Testis (tissue), 2 donors: ENCODE measurements at regions not wholly inside any gene's neighbourhood (a gene's known extent, or its start where the extent isn't known, plus 50 kb on each side); places are given as distances from the start of the nearest gene placed in this dataset.

Experiments
- DNase-seq: peaks from one replicate; pipeline ENCODE4 v3.0.0-alpha.2; 2019
- H3K27ac ChIP-seq, 2 donors: fragments of 200-600 bp; sonication (generic); one replicate each; pipeline ENCODE4 v1.5.1; 2019
- H3K27me3 ChIP-seq: fragments of 200-600 bp; sonication (generic); one replicate; pipeline ENCODE4 v1.5.1; 2019
- H3K36me3 ChIP-seq: fragments of 200-600 bp; sonication (generic); one replicate; pipeline ENCODE4 v1.5.1; 2017; ENCODE audit warnings: low read depth; ENCODE audit errors: missing control alignments
- H3K4me1 ChIP-seq: fragments of 200-600 bp; sonication (generic); one replicate; pipeline ENCODE4 v1.5.1; 2019
- H3K4me3 ChIP-seq, 2 donors: fragments of 200-600 bp; sonication (generic); one replicate each; pipeline ENCODE4 v1.5.1; 2017 to 2019
- H3K9me3 ChIP-seq: fragments of 200-600 bp; sonication (generic); one replicate; pipeline ENCODE4 v1.5.1; 2017
- CTCF ChIP-seq, 3 experiments: fragments of 450-650 bp in 2 of 3; fragments of 200-600 bp in 1 of 3; sonication (generic) in 1 of 3; IDR thresholded peaks; one replicate each; pipeline ENCODE4 v1.5.1; 2016 to 2019; ENCODE audit warnings: antibody characterized with exemption in 3 of 3, mild to moderate bottlenecking in 2 of 3, moderate library complexity in 1 of 3
- POLR2A ChIP-seq: fragments of 450-650 bp; IDR thresholded peaks from one replicate; pipeline ENCODE4 v1.6.1; 2017; ENCODE audit warnings: antibody characterized with exemption, mild to moderate bottlenecking, moderate library complexity
- WGBS, 2 donors: methylation state at CpG; one replicate each; pipeline ENCODE4 v1.1.5; 2018; 5-methylcytosine and 5-hydroxymethylcytosine counted together
- intact Hi-C: fragments of 100-400 bp; cut with DNase I; formaldehyde crosslinking; loops from one replicate; pipeline ENCODE4 v1.15.1; 2023; ENCODE audit warnings: low total_unique reads

- TF ChIP-seq CTCF (IDR thresholded peaks at IDR 0.05), result no peak
- TF ChIP-seq POLR2A, result no peak
- 67 to 68% methylated on average over 7 to 10 of the region's 10 CpGs for WGBS, 2 donors
- intact Hi-C loops, result no loop called here
- no peaks in the 10 kb centered on the region for H3K27me3 ChIP-seq
- H3K4me1 ChIP-seq, result no peaks in the 10 kb centered on the region
- no peaks in the 10 kb centered on the region for H3K36me3 ChIP-seq
- no peak overlapping the region for H3K4me3 ChIP-seq
- no peak overlapping the region for H3K27ac ChIP-seq
- no peaks in the 10 kb centered on the region for H3K9me3 ChIP-seq
- DNase-seq, result no peak
These were observed 137.1 kb downstream of the OAT start for GRCh38 chr10:124281666-124282065.

DNA sequence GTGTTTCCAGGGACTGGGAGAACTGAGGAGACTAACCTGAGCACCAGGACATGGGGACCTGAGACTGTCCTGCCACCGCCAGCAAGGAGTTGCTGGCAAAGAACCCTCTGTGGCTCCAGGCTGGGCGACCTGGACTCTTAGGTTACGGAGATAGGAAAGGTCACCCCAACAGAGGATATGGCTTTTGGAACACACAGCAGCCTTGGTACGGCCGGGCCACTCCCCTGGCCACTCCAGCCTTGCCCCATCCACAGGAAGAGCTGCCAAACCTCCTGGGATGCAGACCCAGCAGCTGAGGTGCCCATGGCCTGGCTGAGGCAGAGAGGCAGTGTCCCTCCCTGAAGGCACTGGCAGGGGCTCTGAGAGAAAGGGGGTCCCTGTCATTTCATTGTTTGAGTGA, 137.8 kb downstream of the OAT start:
- Histone ChIP-seq H3K4me3 (no peak overlapping the region), H3K4me1 (no peaks in the 10 kb centered on the region), H3K9me3 (no peaks in the 10 kb centered on the region), H3K27me3 (no peaks in the 10 kb centered on the region), H3K27ac (no peak overlapping the region), H3K36me3 (no peaks in the 10 kb centered on the region)
- no peak for DNase-seq
- 92 to 94% methylated on average over 5 of the region's 5 CpGs for WGBS, 2 donors
- TF ChIP-seq CTCF (IDR thresholded peaks at IDR 0.05), result no peak
- intact Hi-C loops, result no loop called here

- no peaks in the 10 kb centered on the region for H3K36me3 ChIP-seq
- H3K9me3 ChIP-seq, result no peaks in the 10 kb centered on the region
- no peaks in the 10 kb centered on the region for H3K27me3 ChIP-seq
- WGBS, 2 donors, result 86 to 88% methylated on average over 7 to 8 of the region's 8 CpGs
- intact Hi-C loops, result no loop called here
- H3K4me3 ChIP-seq, result no peak overlapping the region
- H3K27ac ChIP-seq, result no peak overlapping the region
- no peaks in the 10 kb centered on the region for H3K4me1 ChIP-seq
- DNase-seq, result no peak
- TF ChIP-seq CTCF (IDR thresholded peaks at IDR 0.05) (no peak), POLR2A (no peak)
These were observed 138.8 kb downstream of the OAT start for GRCh38 chr10:124279882-124280281.

GRCh38 chr10:124279298-124279697, 139.4 kb downstream of the OAT start:
- no peak for DNase-seq
- no peak for TF ChIP-seq POLR2A
- TF ChIP-seq CTCF (IDR thresholded peaks at IDR 0.05), result no peak
- WGBS, 2 donors, result 80 to 94% methylated on average over 1 to 2 of the region's 2 CpGs
- Histone ChIP-seq H3K27ac (no peak overlapping the region), H3K27me3 (no peaks in the 10 kb centered on the region), H3K4me3 (no peak overlapping the region), H3K36me3 (no peaks in the 10 kb centered on the region), H3K9me3 (no peaks in the 10 kb centered on the region), H3K4me1 (no peaks in the 10 kb centered on the region)
- intact Hi-C loops, result no loop called here

- no peak overlapping the region for H3K27ac ChIP-seq
- H3K4me3 ChIP-seq, result no peak overlapping the region
- no peak for TF ChIP-seq CTCF (IDR thresholded peaks at IDR 0.05)
- TF ChIP-seq POLR2A, result no peak
- H3K4me1 ChIP-seq, result no peaks in the 10 kb centered on the region
- intact Hi-C loops, result no loop called here
- H3K9me3 ChIP-seq, result no peaks in the 10 kb centered on the region
- no peaks in the 10 kb centered on the region for H3K27me3 ChIP-seq
- no peaks in the 10 kb centered on the region for H3K36me3 ChIP-seq
- DNase-seq, result no peak
- WGBS, 2 donors, result 97 to 100% methylated on average over 5 of the region's 5 CpGs
These were observed 140.4 kb downstream of the OAT start for GRCh38 chr10:124278356-124278755.
